ENCODE measurements at regions not wholly inside any gene's neighbourhood (a gene's known extent, or its start where the extent isn't known, plus 50 kb on each side); places are given as distances from the start of the nearest gene placed in this dataset.

GRCh38 chr5:165152058-165152457 is 1646.6 kb downstream of the MAT2B start:
- DNase-seq: no peak

DNA sequence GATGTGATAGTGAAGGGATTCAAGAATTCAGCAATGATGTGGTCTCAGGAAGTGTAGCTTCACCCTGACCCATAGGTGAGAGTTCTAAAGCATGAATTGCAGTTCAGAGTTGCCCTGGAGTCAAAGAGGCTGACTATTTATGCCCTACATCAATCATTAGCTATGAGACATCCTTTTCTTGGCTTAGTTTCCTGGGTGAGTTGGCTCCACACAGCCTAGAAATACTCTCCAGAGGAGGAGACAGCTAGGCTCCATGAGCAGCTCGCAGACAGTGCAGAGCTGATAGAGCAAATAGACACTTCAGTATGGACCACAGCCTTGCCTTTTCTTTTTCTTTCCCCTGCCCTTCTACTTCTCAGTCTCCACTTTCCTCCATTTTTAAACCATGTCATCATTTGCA is 1651.8 kb downstream of the MAT2B start:
- DNase-seq: no peak

- peak; percentile 10 for DNase-seq
Observed at GRCh38 chr5:165161204-165161603, 1655.8 kb downstream of the MAT2B start.

DNA sequence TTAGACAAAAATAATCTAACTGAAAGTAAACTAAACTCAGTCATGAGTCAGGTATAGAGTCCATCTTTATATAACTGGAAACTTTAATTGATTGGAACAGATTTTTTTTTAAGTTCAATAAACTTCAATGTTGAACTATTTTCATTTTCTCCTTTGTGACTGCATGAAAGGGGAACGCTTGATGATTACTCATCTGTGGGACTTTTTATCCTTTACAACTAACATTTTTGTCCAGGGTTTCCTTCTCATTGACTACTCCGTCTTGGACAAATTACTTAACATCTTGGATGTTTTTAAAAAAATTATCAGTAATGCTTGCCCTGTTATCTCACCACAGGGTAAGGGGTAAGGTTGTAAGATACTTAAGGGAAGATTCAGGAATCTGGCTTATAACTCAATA is 1658.4 kb downstream of the MAT2B start:
- no peak for DNase-seq

DNA sequence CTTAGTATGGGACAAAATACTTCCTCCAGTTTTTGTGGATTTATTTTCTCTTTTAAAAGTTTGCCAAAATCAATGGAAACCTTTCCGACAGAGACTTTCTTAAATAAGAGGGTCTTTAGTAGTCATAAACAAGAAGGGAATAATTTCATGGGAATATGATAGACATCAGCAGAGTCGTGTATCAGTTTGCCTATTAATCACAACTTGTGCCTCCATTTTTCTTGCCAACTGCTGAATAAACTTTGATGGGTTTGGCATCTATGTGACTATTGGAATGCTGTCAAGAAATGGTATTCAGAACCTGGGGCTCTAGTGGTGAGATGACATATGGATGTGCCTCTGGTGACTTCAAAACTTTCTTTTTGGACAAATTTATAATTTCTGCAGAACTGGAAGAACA is 1668.2 kb downstream of the MAT2B start:
- no peak for DNase-seq

- no peak for DNase-seq
Observed at GRCh38 chr5:165175041-165175440, 1669.6 kb downstream of the MAT2B start.

DNA sequence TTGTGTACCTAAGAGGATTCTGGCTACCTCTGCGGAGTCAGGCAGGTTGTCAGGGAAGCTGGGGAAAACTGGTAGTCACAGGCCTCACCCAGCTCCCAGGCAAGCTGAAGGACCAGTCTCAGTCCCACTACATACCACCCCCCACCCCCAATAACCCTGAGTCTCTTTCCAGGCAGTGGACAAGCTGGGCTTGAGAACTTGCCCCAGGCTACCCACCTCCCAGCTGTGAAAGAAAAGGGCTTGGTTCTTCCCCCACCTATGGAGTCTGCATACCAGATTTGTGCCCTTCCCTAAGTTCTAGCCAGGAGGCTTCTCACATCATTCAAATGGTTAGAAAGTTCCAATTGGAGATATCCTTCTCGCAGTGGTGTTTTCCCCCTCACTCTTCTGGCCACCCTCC is 1678.8 kb downstream of the MAT2B start:
- DNase-seq: no peak

- peak; percentile 93 for DNase-seq
Observed at GRCh38 chr5:165185716-165186115, 1680.3 kb downstream of the MAT2B start.

DNA sequence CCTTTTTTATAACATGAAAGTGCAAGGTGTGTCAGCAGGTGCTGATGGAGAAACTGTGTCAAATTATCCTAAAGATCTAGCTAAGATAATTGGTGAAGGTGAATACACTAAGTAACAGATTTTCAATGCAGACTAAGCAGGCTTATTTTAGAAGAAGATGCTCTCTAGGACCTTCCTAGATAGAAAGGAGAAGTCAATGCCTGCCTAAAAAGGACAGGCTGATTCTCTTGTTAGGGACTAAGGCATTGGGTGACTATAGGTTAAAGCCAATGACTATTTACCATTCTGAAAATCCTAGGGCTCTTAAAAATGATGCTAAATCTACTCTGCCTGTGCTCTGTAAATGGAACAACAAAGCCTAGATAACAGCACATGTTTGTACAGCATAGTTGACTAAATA is 1682.4 kb downstream of the MAT2B start:
- peak; percentile 51 for DNase-seq

GRCh38 chr5:165188556-165189175 is 1683.2 kb downstream of the MAT2B start:
- DNase-seq: peak; percentile 90

DNA sequence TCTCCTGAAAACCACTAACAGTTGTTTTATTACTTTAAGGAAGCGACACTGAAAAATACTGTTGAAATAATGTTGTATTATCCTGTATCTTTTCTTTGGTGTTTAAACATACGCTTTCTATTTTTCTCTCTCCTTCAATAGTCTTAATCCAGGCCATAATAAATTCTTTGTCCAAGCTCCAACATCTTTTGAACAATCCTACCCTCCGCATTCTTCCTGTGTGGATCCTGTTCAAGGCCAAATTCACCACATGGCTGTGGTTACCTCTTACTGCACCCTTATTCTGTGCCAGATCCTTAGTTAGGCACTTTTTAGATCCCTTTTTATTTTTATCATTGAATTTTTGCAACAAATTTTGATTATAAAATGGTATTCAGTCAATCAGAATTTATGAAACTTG is 1691.5 kb downstream of the MAT2B start:
- DNase-seq: no peak

DNA sequence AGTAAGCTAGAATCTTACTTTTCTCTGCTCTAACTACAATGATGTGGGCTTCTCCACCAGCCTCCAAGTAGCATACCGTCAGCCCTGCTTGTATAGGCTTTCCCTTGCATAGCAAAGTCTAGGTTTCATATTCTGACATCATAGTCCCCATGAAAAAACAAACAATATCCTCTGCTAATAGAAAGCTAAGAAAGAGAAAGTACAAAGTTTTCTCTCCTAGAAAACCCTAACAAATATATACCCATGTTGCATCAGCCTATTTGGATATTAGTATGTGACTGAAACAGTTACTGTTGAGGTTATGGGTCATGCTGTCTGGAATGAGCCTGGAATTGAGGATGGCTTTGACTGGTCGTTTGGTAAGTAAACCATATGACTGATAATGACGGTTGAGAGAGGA is 1696.0 kb downstream of the MAT2B start:
- DNase-seq: peak; percentile 90

- DNase-seq: peak; percentile 90
Observed at GRCh38 chr5:165201771-165202518, 1696.5 kb downstream of the MAT2B start.

DNA sequence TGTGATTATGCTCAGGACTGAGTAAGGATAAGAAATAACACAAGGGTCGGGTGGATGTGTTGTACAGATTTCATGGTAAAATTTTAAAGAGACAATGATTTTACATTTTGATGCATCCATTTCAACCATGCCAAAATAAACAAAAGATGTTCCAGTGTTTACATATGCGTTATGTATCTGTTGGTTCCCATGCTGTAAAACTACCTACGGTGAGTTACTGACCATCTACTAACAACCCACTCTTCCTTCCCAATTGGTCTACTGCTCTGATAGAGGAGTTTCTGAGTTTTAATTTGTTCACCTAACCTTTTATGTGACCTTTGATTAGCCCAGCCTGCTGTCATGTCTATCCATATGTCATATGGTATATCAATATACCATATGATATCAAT is 1697.1 kb downstream of the MAT2B start:
- DNase-seq: no peak

GRCh38 chr5:165209101-165209727 is 1703.8 kb downstream of the MAT2B start:
- peak; percentile 79 for DNase-seq

GRCh38 chr5:165224366-165225045 is 1719.1 kb downstream of the MAT2B start:
- DNase-seq: peak; percentile 60

- DNase-seq: peak; percentile 23
Observed at GRCh38 chr5:165227515-165227914, 1722.1 kb downstream of the MAT2B start.

DNA sequence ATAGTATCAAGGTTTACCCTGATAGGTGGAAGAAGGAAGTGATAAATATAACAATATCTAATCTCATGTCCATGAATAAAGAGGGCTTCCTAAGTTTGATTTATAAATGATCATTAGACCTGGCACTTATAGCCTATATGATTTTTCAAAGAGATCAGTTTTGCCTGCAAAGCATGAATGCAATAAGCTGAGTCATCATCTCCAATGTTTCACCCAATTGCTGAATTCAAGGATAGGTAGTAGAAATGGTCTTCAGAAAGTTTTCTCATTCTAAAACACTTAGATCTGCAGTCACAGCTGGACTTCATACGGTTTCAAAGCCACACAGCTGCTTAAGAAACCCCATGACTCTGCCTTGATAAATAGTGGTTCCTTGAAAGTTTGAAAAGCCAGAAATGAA is 1722.8 kb downstream of the MAT2B start:
- DNase-seq: no peak

GRCh38 chr5:165231821-165232508 is 1726.5 kb downstream of the MAT2B start:
- no peak for DNase-seq

- no peak for DNase-seq
Observed at GRCh38 chr5:165232509-165233028, 1727.2 kb downstream of the MAT2B start.

- DNase-seq: no peak
Observed at GRCh38 chr5:165241811-165242210, 1736.4 kb downstream of the MAT2B start.

DNA sequence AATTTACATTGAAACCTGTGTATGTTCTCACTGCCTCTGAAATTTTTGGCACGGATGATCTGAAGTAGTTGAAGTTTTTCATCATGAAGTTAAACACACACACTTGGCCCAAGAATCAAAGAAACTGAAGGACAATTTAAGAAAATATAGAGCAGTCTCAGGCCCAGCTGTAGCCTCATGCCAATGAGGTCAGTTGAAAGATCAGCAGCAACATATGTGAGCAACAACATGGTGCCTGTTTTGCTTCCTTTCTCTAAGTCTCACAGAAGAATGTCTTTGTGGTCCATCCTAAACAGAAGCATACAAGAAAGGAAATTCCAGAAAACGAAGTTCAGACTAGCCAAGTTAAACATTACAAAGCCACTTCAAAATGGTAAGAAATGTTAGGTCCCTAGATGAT is 1737.2 kb downstream of the MAT2B start:
- no peak for DNase-seq

- no peak for DNase-seq
Observed at GRCh38 chr5:165244407-165244806, 1739.0 kb downstream of the MAT2B start.
